Heart left ventricle (tissue), 16 donors: ENCODE measurements at regions not wholly inside any gene's neighbourhood (a gene's known extent, or its start where the extent isn't known, plus 50 kb on each side); places are given as distances from the start of the nearest gene placed in this dataset.

Experiments
- ATAC-seq, 4 donors: fragments of 200-7000 bp; cut with Tn5 transposase; one replicate each; pipeline ENCODE4 v1.9.1; 2020 to 2022; ENCODE audit warnings: moderate library complexity in 4 of 4, mild to moderate bottlenecking in 3 of 4, moderate number of reproducible peaks in 1 of 4
- DNase-seq, 5 donors: peaks; one replicate each; pipeline ENCODE4 v3.0.0-alpha.2; 2020
- H3K27ac ChIP-seq, 12 donors: fragments of 200-600 bp; sonication (generic) in 4 of 12; one replicate each; pipeline versions ENCODE4 v1.5.0 to v1.8.0; 2016 to 2022; ENCODE audit warnings: mild to moderate bottlenecking in 2 of 12
- H3K27me3 ChIP-seq, 9 donors: fragments of 200-600 bp; sonication (generic) in 2 of 9; one replicate each; pipeline versions ENCODE4 v1.5.1 to v1.8.0; 2016 to 2022; ENCODE audit warnings: mild to moderate bottlenecking in 3 of 9
- H3K36me3 ChIP-seq, 9 donors: fragments of 200-600 bp; sonication (generic) in 2 of 9; one replicate each; pipeline versions ENCODE4 v1.5.0 to v1.8.0; 2018 to 2022; ENCODE audit warnings: mild to moderate bottlenecking in 2 of 9
- H3K4me1 ChIP-seq, 12 donors: fragments of 200-600 bp; sonication (generic) in 4 of 12; one replicate each; pipeline versions ENCODE4 v1.5.0 to v1.8.0; 2016 to 2022; ENCODE audit warnings: mild to moderate bottlenecking in 3 of 12
- H3K4me3 ChIP-seq, 12 donors: fragments of 200-600 bp; sonication (generic) in 4 of 12; one replicate each; pipeline versions ENCODE4 v1.5.0 to v1.8.0; 2017 to 2022; ENCODE audit warnings: mild to moderate bottlenecking in 9 of 12, moderate library complexity in 4 of 12
- H3K9me3 ChIP-seq, 12 donors: fragments of 200-600 bp; sonication (generic) in 4 of 12; one replicate each; pipeline versions ENCODE4 v1.5.0 to v1.8.0; 2016 to 2022; ENCODE audit warnings: mild to moderate bottlenecking in 1 of 12
- CTCF ChIP-seq, 12 donors: fragments of 200-600 bp; sonication (generic) in 4 of 12; IDR thresholded peaks; one replicate each; pipeline versions ENCODE4 v1.5.0 to v1.8.0; 2018 to 2022; ENCODE audit warnings: antibody characterized with exemption in 12 of 12, mild to moderate bottlenecking in 5 of 12
- POLR2A ChIP-seq, 2 donors: fragments of 450-650 bp; IDR thresholded peaks; one replicate each; pipeline ENCODE4 v1.6.1; 2017; ENCODE audit warnings: antibody characterized with exemption in 2 of 2, mild to moderate bottlenecking in 2 of 2, moderate library complexity in 2 of 2
- WGBS, 4 donors: extraction: QIAGEN DNeasy Blood & Tissue Kit in 2 of 4; methylation state at CpG; one replicate each; pipeline versions ENCODE4 v1.1.5 to v1.1.7; 2013 to 2018; 5-methylcytosine and 5-hydroxymethylcytosine counted together
- intact Hi-C, 10 donors: fragments of 100-400 bp; cut with DNase I; formaldehyde crosslinking; loops; one replicate each; pipeline versions ENCODE4 v1.11.1 to v1.14.2; 2022
- donor health status: ischemic (EF 13 %, LVEDD 7.1; RV severe dilation, severe dysfunction).
- donor health status: healthy with polysubstance abuse.
- donor health status: DM: no; HTN: yes; CAD: no.
- donor health status: DM: no; HTN: no; CAD: no.
- donor health status: ischemic (EF 25% LVEDD 6.9; RV normal size, moderate dysfunction).
- donor health status: ischemic (EF 25% LVEDD 5.7; RV mildly dilated, moderate dysfunction).
- donor health status: healthy.
- donor health status: DM: yes; HTN: yes; CAD: no.
- donor health status: ischemic (EF 35%, LVEDD 5.7; RV mildly dilated, moderate dysfunction).
- donor health status: nonischemic (EF 11% LVEDD 7.7; RV severe dilation, severe dysfunction).
- donor health status: DM: yes; HTN: yes; CAD: no.
- donor health status: PGD.
- donor health status: ischemic (EF 29% LVEDD 5.4; RV normal size, mild dysfunction).
- donor health status: nonischemic (EF 23%, LVEDD 6.1; RV moderate dilation, normal function).

GRCh38 chr5:122704247-122705036 is 70.4 kb upstream of the SNX2 start:
- TF ChIP-seq CTCF (IDR thresholded peaks at IDR 0.05) (peak; percentile 28 to 69 (median 57)), POLR2A (IDR thresholded peaks at IDR 0.05) (no peak)
- Histone ChIP-seq H3K27me3 (no peaks in the 10 kb centered on the region), H3K9me3 (no peaks in the 10 kb centered on the region), H3K4me3 (no peak overlapping the region), H3K4me1 (no peaks in the 10 kb centered on the region), H3K36me3 (no peaks in the 10 kb centered on the region), H3K27ac (no peak overlapping the region)
- intact Hi-C loops, result loop anchor here in 1 of 10 donors (10.0 kb wide), 1 partner anchor 640 kb away; no protein-coding TSS in a partner anchor
- DNase-seq (no peak), ATAC-seq (peak in 3 of 4 donors; percentile 50 to 67 (median 56))
- 75 to 80% (median 77%) methylated on average over 4 of the region's 4 CpGs for WGBS, 4 donors

GRCh38 chr5:122705851-122706250 is 69.0 kb upstream of the SNX2 start:
- WGBS, 4 donors, result 44 to 54% (median 52%) methylated on average over 1 of the region's 1 CpG
- DNase-seq (no peak), ATAC-seq (no peak)
- no peaks in the 10 kb centered on the region for H3K4me1 ChIP-seq
- H3K27ac ChIP-seq, result no peak overlapping the region
- no peak overlapping the region for H3K4me3 ChIP-seq
- no peaks in the 10 kb centered on the region for H3K36me3 ChIP-seq
- intact Hi-C loops, result loop anchor here in 1 of 10 donors (10.0 kb wide), 1 partner anchor 639 kb away; no protein-coding TSS in a partner anchor
- no peaks in the 10 kb centered on the region for H3K9me3 ChIP-seq
- TF ChIP-seq CTCF (IDR thresholded peaks at IDR 0.05) (no peak), POLR2A (IDR thresholded peaks at IDR 0.05) (no peak)
- no peaks in the 10 kb centered on the region for H3K27me3 ChIP-seq

- Histone ChIP-seq H3K9me3 (no peaks in the 10 kb centered on the region), H3K36me3 (no peaks in the 10 kb centered on the region), H3K27me3 (no peaks in the 10 kb centered on the region), H3K4me3 (no peak overlapping the region), H3K4me1 (no peaks in the 10 kb centered on the region), H3K27ac (no peak overlapping the region)
- intact Hi-C loops, result loop anchor here in 1 of 10 donors (10.0 kb wide), 1 partner anchor 637 kb away; no protein-coding TSS in a partner anchor
- TF ChIP-seq CTCF (IDR thresholded peaks at IDR 0.05) (no peak), POLR2A (IDR thresholded peaks at IDR 0.05) (no peak)
- ATAC-seq (no peak), DNase-seq (no peak)
These were observed 67.1 kb upstream of the SNX2 start for GRCh38 chr5:122707796-122708195.

- Histone ChIP-seq H3K36me3 (no peaks in the 10 kb centered on the region), H3K4me3 (no peak overlapping the region), H3K27ac (no peak overlapping the region), H3K27me3 (no peaks in the 10 kb centered on the region), H3K4me1 (no peaks in the 10 kb centered on the region), H3K9me3 (no peaks in the 10 kb centered on the region)
- DNase-seq (no peak), ATAC-seq (no peak)
- WGBS, 4 donors, result 38 to 57% (median 51%) methylated on average over 3 of the region's 3 CpGs
- intact Hi-C loops, result no loop called here
- TF ChIP-seq CTCF (IDR thresholded peaks at IDR 0.05) (no peak), POLR2A (IDR thresholded peaks at IDR 0.05) (no peak)
These were observed 61.8 kb upstream of the SNX2 start for GRCh38 chr5:122713041-122713440.
